ENCODE measurements at regions not wholly inside any gene's neighbourhood (a gene's known extent, or its start where the extent isn't known, plus 50 kb on each side); places are given as distances from the start of the nearest gene placed in this dataset.

DNA sequence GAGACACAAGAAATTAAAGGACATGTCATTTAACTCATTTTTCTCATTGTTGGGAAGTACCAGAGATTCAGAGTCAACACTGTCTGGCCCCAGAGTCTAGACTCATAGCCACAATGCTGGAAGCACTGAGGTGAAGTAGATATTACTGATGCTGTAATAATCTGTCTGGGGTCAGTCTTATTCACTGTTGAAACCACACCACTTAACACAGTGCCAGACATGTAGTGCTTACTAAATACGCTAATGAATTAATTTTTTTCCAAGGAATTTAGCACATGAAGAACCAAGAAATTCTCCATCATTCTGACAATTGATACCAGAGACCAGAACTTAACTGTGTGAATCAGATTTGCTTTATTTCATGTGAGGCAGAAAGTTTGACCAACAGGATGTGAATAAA is 150.8 kb upstream of the STAC start:
- TF ChIP-seq, protein P1, sequence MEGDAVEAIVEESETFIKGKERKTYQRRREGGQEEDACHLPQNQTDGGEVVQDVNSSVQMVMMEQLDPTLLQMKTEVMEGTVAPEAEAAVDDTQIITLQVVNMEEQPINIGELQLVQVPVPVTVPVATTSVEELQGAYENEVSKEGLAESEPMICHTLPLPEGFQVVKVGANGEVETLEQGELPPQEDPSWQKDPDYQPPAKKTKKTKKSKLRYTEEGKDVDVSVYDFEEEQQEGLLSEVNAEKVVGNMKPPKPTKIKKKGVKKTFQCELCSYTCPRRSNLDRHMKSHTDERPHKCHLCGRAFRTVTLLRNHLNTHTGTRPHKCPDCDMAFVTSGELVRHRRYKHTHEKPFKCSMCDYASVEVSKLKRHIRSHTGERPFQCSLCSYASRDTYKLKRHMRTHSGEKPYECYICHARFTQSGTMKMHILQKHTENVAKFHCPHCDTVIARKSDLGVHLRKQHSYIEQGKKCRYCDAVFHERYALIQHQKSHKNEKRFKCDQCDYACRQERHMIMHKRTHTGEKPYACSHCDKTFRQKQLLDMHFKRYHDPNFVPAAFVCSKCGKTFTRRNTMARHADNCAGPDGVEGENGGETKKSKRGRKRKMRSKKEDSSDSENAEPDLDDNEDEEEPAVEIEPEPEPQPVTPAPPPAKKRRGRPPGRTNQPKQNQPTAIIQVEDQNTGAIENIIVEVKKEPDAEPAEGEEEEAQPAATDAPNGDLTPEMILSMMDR (conservative IDR thresholded peaks at IDR 0.05; ENCODE audit: low read length): no peak
- no peak for TF ChIP-seq EZH2phosphoT487 (IDR thresholded peaks at IDR 0.05; ENCODE audit: borderline replicate concordance)
